Hematopoietic multipotent progenitor cell (in vitro differentiated cells): ENCODE measurements at regions not wholly inside any gene's neighbourhood (a gene's known extent, or its start where the extent isn't known, plus 50 kb on each side); places are given as distances from the start of the nearest gene placed in this dataset.

Experiments used
- DNase-seq, 3 donors: peaks; one replicate each; pipeline ENCODE4 v3.0.0-alpha.2; 2011 to 2015; ENCODE audit warnings: low read depth in 2 of 3, low spot score in 2 of 3

GRCh38 chr4:17128268-17128667 lies 229.8 kb upstream of the LDB2 start:
- DNase-seq, result no peak

- no peak for DNase-seq
Measured at GRCh38 chr4:17126321-17126966, 228.0 kb upstream of the LDB2 start.

- DNase-seq, result no peak
Measured at GRCh38 chr4:17124767-17125166, 226.3 kb upstream of the LDB2 start.

GRCh38 chr4:17120761-17121160 lies 222.3 kb upstream of the LDB2 start:
- no peak for DNase-seq

GRCh38 chr4:17117746-17118145 lies 219.3 kb upstream of the LDB2 start:
- DNase-seq, result no peak

GRCh38 chr4:17115583-17115982 lies 217.1 kb upstream of the LDB2 start:
- DNase-seq, result no peak

- DNase-seq, result no peak
Measured at GRCh38 chr4:17112292-17112659, 213.8 kb upstream of the LDB2 start.

- no peak for DNase-seq
Measured at GRCh38 chr4:17109126-17109525, 210.7 kb upstream of the LDB2 start.

- DNase-seq, result no peak
Measured at GRCh38 chr4:17103231-17103630, 204.8 kb upstream of the LDB2 start.

GRCh38 chr4:17098996-17099395 lies 200.6 kb upstream of the LDB2 start:
- DNase-seq, result no peak

GRCh38 chr4:17098401-17098800 lies 200.0 kb upstream of the LDB2 start:
- DNase-seq, result no peak

GRCh38 chr4:17097362-17097761 lies 198.9 kb upstream of the LDB2 start:
- DNase-seq, result no peak

- no peak for DNase-seq
Measured at GRCh38 chr4:17096692-17097091, 198.2 kb upstream of the LDB2 start.

GRCh38 chr4:17095771-17096170 lies 197.3 kb upstream of the LDB2 start:
- DNase-seq, result no peak

GRCh38 chr4:17094876-17095210 lies 196.4 kb upstream of the LDB2 start:
- no peak for DNase-seq

- DNase-seq, result no peak
Measured at GRCh38 chr4:17094159-17094875, 195.9 kb upstream of the LDB2 start.

GRCh38 chr4:17093481-17093880 lies 195.0 kb upstream of the LDB2 start:
- no peak for DNase-seq

GRCh38 chr4:17092736-17093437 lies 194.4 kb upstream of the LDB2 start:
- DNase-seq, result no peak

- DNase-seq, result no peak
Measured at GRCh38 chr4:17091104-17091503, 192.7 kb upstream of the LDB2 start.

GRCh38 chr4:17090063-17090462 lies 191.6 kb upstream of the LDB2 start:
- DNase-seq, result no peak

GRCh38 chr4:17085416-17085815 lies 187.0 kb upstream of the LDB2 start:
- DNase-seq, result no peak

- no peak for DNase-seq
Measured at GRCh38 chr4:17082186-17082585, 183.7 kb upstream of the LDB2 start.
